IMR-90 (cell line): ENCODE measurements at regions not wholly inside any gene's neighbourhood (a gene's known extent, or its start where the extent isn't known, plus 50 kb on each side); places are given as distances from the start of the nearest gene placed in this dataset.

Experiments
- ATAC-seq: fragments of 200-7000 bp; cut with Tn5 transposase; 2 replicates; pipeline ENCODE4 v1.9.1; 2020; ENCODE audit warnings: low read depth, mild to moderate bottlenecking, moderate library complexity
- BruUV-seq: library from RNA; stranded (reverse); fragments of 400-500 nt; replicated peaks from 2 replicates; lab custom pipeline; 2021; lab: Mats Ljungman, UMichigan
- CTCF ChIA-PET: fragments of 300-600 bp; formaldehyde crosslinking; extraction: SDS; loops from one replicate; lab custom pipeline; 2021; ENCODE audit warnings: antibody characterized with exemption; lab: Yijun Ruan, JAX
- POLR2A ChIA-PET: fragments of 300-600 bp; sonication (Branson Sonifier 250); formaldehyde crosslinking; loops from one replicate; lab custom pipeline; 2022; ENCODE audit warnings: antibody characterized with exemption; ENCODE audit not compliant: unreplicated experiment; lab: Charles Lee
- DNase-seq: peaks from one replicate; pipeline ENCODE4 v3.0.0; 2013
- H2AFZ ChIP-seq: replicated peaks from 2 replicates; pipeline ENCODE3; 2013; ENCODE audit warnings: low read length, mild to moderate bottlenecking; ENCODE audit not compliant: poor library complexity
- H2AK5ac ChIP-seq: 2 replicates; pipeline ENCODE4 v1.6.1; 2013; ENCODE audit warnings: low read depth, low read length, inconsistent platforms
- H2AK9ac ChIP-seq: replicated peaks from 2 replicates; pipeline ENCODE3; 2013; ENCODE audit warnings: mild to moderate bottlenecking, low read depth, low read length, moderate library complexity; ENCODE audit not compliant: poor library complexity
- H2BK120ac ChIP-seq: 2 replicates; pipeline ENCODE4 v1.6.1; 2013; ENCODE audit warnings: low read depth, low read length, inconsistent platforms
- H2BK15ac ChIP-seq: 3 replicates; pipeline ENCODE4 v1.6.1; 2013; ENCODE audit warnings: low read depth, low read length, inconsistent platforms
- H2BK20ac ChIP-seq: 2 replicates; pipeline ENCODE4 v1.6.1; 2013; ENCODE audit warnings: low read depth, mild to moderate bottlenecking, inconsistent platforms, low read length, moderate library complexity
- H2BK5ac ChIP-seq: 2 replicates; pipeline ENCODE4 v1.6.1; 2013; ENCODE audit warnings: mild to moderate bottlenecking, low read depth, low read length, inconsistent platforms; ENCODE audit not compliant: poor library complexity, severe bottlenecking
- H3K14ac ChIP-seq: replicated peaks from 2 replicates; pipeline ENCODE4 v1.6.1; 2013; ENCODE audit warnings: low read depth, low read length, inconsistent platforms
- H3K18ac ChIP-seq: 2 replicates; pipeline ENCODE4 v1.6.1; 2013; ENCODE audit warnings: low read depth, low read length, control low read depth
- H3K23ac ChIP-seq: 2 replicates; pipeline ENCODE4 v1.6.1; 2013; ENCODE audit warnings: low read depth, low read length, inconsistent platforms
- H3K27ac ChIP-seq: 2 replicates; pipeline ENCODE4 v1.5.1; 2013; ENCODE audit warnings: mild to moderate bottlenecking, control low read depth, low read length; ENCODE audit not compliant: insufficient read depth
- H3K27me3 ChIP-seq: 2 replicates; pipeline ENCODE4 v1.6.1; 2013; ENCODE audit warnings: low read length; ENCODE audit not compliant: control insufficient read depth, insufficient read depth
- H3K36me3 ChIP-seq: 2 replicates; pipeline ENCODE4 v1.6.1; 2013; ENCODE audit warnings: low read length, mixed read lengths; ENCODE audit not compliant: control insufficient read depth, insufficient read depth
- H3K4ac ChIP-seq: 2 replicates; pipeline ENCODE4 v1.6.1; 2013; ENCODE audit warnings: low read depth, low read length, inconsistent platforms
- H3K4me1 ChIP-seq: 2 replicates; pipeline ENCODE4 v1.6.1; 2013; ENCODE audit warnings: low read length, mixed read lengths; ENCODE audit not compliant: control insufficient read depth, insufficient read depth
- H3K4me2 ChIP-seq: 2 replicates; pipeline ENCODE4 v1.6.1; 2013; ENCODE audit warnings: low read depth, mild to moderate bottlenecking, control low read depth, low read length, moderate library complexity
- H3K4me3 ChIP-seq: 2 replicates; pipeline ENCODE4 v1.5.1; 2013; ENCODE audit warnings: low read depth, mild to moderate bottlenecking, control low read depth, low read length, moderate library complexity; ENCODE audit not compliant: insufficient read depth
- H3K56ac ChIP-seq: 2 replicates; pipeline ENCODE4 v1.6.1; 2013; ENCODE audit warnings: low read length, inconsistent platforms; ENCODE audit not compliant: insufficient read depth; ENCODE audit errors: extremely low read depth
- H3K79me1 ChIP-seq, 2 experiments: 2 replicates each; pipeline ENCODE4 v1.6.1; 2013; ENCODE audit warnings: low read length in 2 of 2, inconsistent platforms in 1 of 2, low read depth in 1 of 2
- H3K9ac ChIP-seq: 2 replicates; pipeline ENCODE4 v1.6.1; 2013; ENCODE audit warnings: low read depth, low read length, control low read depth
- H3K9me1 ChIP-seq: 2 replicates; pipeline ENCODE4 v1.6.1; 2013; ENCODE audit warnings: low read length, inconsistent platforms; ENCODE audit not compliant: insufficient read depth
- H3K9me3 ChIP-seq: 2 replicates; pipeline ENCODE4 v1.6.1; 2013; ENCODE audit warnings: low read length; ENCODE audit not compliant: control insufficient read depth, insufficient read depth
- H4K20me1 ChIP-seq: 2 replicates; pipeline ENCODE4 v1.6.1; 2013; ENCODE audit warnings: low read length, inconsistent platforms; ENCODE audit not compliant: insufficient read depth
- H4K5ac ChIP-seq: 2 replicates; pipeline ENCODE4 v1.6.1; 2013; ENCODE audit warnings: mild to moderate bottlenecking, low read depth, low read length, control low read depth
- H4K8ac ChIP-seq, 2 experiments: 2 replicates each; pipeline ENCODE4 v1.6.1; 2013; ENCODE audit warnings: low read depth in 2 of 2, low read length in 2 of 2, control low read depth in 1 of 2, inconsistent platforms in 1 of 2
- H4K91ac ChIP-seq: 2 replicates; pipeline ENCODE4 v1.6.1; 2013; ENCODE audit warnings: low read depth, low read length, inconsistent platforms; ENCODE audit not compliant: insufficient read depth
- BHLHE40 ChIP-seq: fragments of 150-350 bp; IDR thresholded peaks from 2 replicates; pipeline ENCODE4 v1.6.1; 2016; ENCODE audit warnings: mild to moderate bottlenecking, low read depth, low read length
- CTCF ChIP-seq: conservative IDR thresholded peaks from 2 replicates; pipeline ENCODE4 v1.5.1; 2012; ENCODE audit warnings: mild to moderate bottlenecking, low read depth, low read length, improper control_type of control experiment
- MAZ ChIP-seq: IDR thresholded peaks from 2 replicates; pipeline ENCODE4 v1.6.1; 2012; ENCODE audit warnings: low read depth, mild to moderate bottlenecking, low read length, improper control_type of control experiment, moderate library complexity, borderline replicate concordance
- MXI1 ChIP-seq: IDR thresholded peaks from 2 replicates; pipeline ENCODE4 v1.6.1; 2012; ENCODE audit warnings: low read depth, mild to moderate bottlenecking, low read length, moderate library complexity, borderline replicate concordance
- POLR2A ChIP-seq: IDR thresholded peaks from 2 replicates; pipeline ENCODE4 v1.6.1; 2012; ENCODE audit warnings: mild to moderate bottlenecking, low read depth, low read length
- RCOR1 ChIP-seq: IDR thresholded peaks from 2 replicates; pipeline ENCODE4 v1.6.1; 2012; ENCODE audit warnings: mild to moderate bottlenecking, low read length, improper control_type of control experiment; ENCODE audit not compliant: insufficient replicate concordance
- WGBS, 2 experiments: methylation state at CpG; one replicate each; pipeline versions ENCODE4 v1.1.5 to v1.1.7; 2013; ENCODE audit warnings: missing lambda C conversion rate in 2 of 2; ENCODE audit not compliant: insufficient read length in 1 of 2; ENCODE audit errors: extremely low coverage in 2 of 2; 5-methylcytosine and 5-hydroxymethylcytosine counted together
- dilution Hi-C: fragments of 300-500 bp; cut with HindIII; formaldehyde crosslinking; loops from one replicate; pipeline ENCODE4 v1.14.3; 2018; ENCODE audit warnings: low sequenced_read_pairs; ENCODE audit not compliant: unreplicated experiment
- in situ Hi-C: fragments of 300-500 bp; cut with MboI; formaldehyde crosslinking; loops from 3 replicates; pipeline ENCODE4 v1.14.3; 2019; ENCODE audit warnings: low sequenced_read_pairs, inconsistent platforms, mixed read lengths
- intact Hi-C: fragments of 100-400 bp; cut with micrococcal nuclease; formaldehyde crosslinking; loops from 2 replicates; pipeline ENCODE4 v1.10.0; 2022

- TF ChIP-seq POLR2A (no peak), RCOR1 (no peak), MXI1 (no peak), CTCF (no peak), BHLHE40 (no peak), MAZ (no peak)
- POLR2A ChIA-PET: no interaction called here
- WGBS, 2 experiments: no CpG with 5 or more reads among the region's 6 CpGs
- H4K20me1 ChIP-seq: no peaks in the 10 kb centered on the region
- ATAC-seq: no peak
- H3K9me1 ChIP-seq: no peaks in the 10 kb centered on the region
- H3K36me3 ChIP-seq: no peaks in the 10 kb centered on the region
- H2BK15ac ChIP-seq: no peak overlapping the region; the same call in 2 of the 3 replicates
- no peak overlapping the region for H3K27ac ChIP-seq
- no TSS peak for BruUV-seq
- H2BK5ac ChIP-seq: no peak overlapping the region
- H3K27me3 ChIP-seq: no peaks in the 10 kb centered on the region
- H3K4me3 ChIP-seq: no peak overlapping the region
- no peak overlapping the region for H2AK9ac ChIP-seq
- H3K56ac ChIP-seq: no peak overlapping the region
- no peak overlapping the region for H3K4me2 ChIP-seq
- H3K79me1 ChIP-seq: no peaks in the 10 kb centered on the region
- H3K9ac ChIP-seq: no peak overlapping the region
- H3K4ac ChIP-seq: no peak overlapping the region
- no peak for DNase-seq
- H2AFZ ChIP-seq: no peak overlapping the region
- H3K23ac ChIP-seq: no peak overlapping the region
- no peak overlapping the region for H2AK5ac ChIP-seq
- no peaks in the 10 kb centered on the region for H3K9me3 ChIP-seq
- intact Hi-C loops: no loop called here
- no peak overlapping the region for H4K8ac ChIP-seq
- no peak overlapping the region for H2BK20ac ChIP-seq
- H3K4me1 ChIP-seq: peaks cover 5% of the 10 kb centered on the region; the same call in 1 of the 2 replicates
- no peak overlapping the region for H2BK120ac ChIP-seq
- CTCF ChIA-PET: no interaction called here
- dilution Hi-C loops: no loop called here
- H4K91ac ChIP-seq: no peak overlapping the region
- no peak overlapping the region for H4K5ac ChIP-seq
- no peak overlapping the region for H3K18ac ChIP-seq
- in situ Hi-C loops: loop anchor here (25.0 kb wide), 1 partner anchor 832 kb away; no protein-coding TSS in a partner anchor
- no peak overlapping the region for H3K14ac ChIP-seq
Observed at GRCh38 chr17:72380120-72380519, 259.3 kb downstream of the SOX9 start.
